Ishikawa (cell line): ENCODE measurements at regions not wholly inside any gene's neighbourhood (a gene's known extent, or its start where the extent isn't known, plus 50 kb on each side); places are given as distances from the start of the nearest gene placed in this dataset.

Experiments used
- CEBPB ChIP-seq: IDR thresholded peaks from 2 replicates; pipeline ENCODE4 v1.6.1; 2012
- CREB1 ChIP-seq: IDR thresholded peaks from 2 replicates; pipeline ENCODE4 v1.6.1; 2012; ENCODE audit warnings: low read depth
- EGR1 ChIP-seq: IDR thresholded peaks from 2 replicates; pipeline ENCODE4 v1.6.1; 2012
- EP300 ChIP-seq: IDR thresholded peaks from 2 replicates; pipeline ENCODE4 v1.6.1; 2012; ENCODE audit warnings: borderline replicate concordance
- FOXM1 ChIP-seq: IDR thresholded peaks from 2 replicates; pipeline ENCODE4 v1.6.1; 2012; ENCODE audit warnings: low read depth, borderline replicate concordance
- MAX ChIP-seq: IDR thresholded peaks from 2 replicates; pipeline ENCODE4 v1.6.1; 2012
- NFIC ChIP-seq: IDR thresholded peaks from 2 replicates; pipeline ENCODE4 v1.6.1; 2012
- RAD21 ChIP-seq: IDR thresholded peaks from 2 replicates; pipeline ENCODE4 v1.6.1; 2012; ENCODE audit warnings: low read depth
- REST ChIP-seq: IDR thresholded peaks from 2 replicates; pipeline ENCODE4 v1.6.1; 2012; ENCODE audit warnings: low read depth, mild to moderate bottlenecking
- TAF1 ChIP-seq: IDR thresholded peaks from 2 replicates; pipeline ENCODE4 v1.6.1; 2012; ENCODE audit warnings: low read depth, mild to moderate bottlenecking
- TCF12 ChIP-seq: IDR thresholded peaks from 2 replicates; pipeline ENCODE4 v1.6.1; 2012; ENCODE audit warnings: low read depth
- TEAD4 ChIP-seq: IDR thresholded peaks from 2 replicates; pipeline ENCODE4 v1.6.1; 2012
- USF1 ChIP-seq: IDR thresholded peaks from 2 replicates; pipeline ENCODE4 v1.6.1; 2012
- YY1 ChIP-seq: IDR thresholded peaks from 2 replicates; pipeline ENCODE4 v1.6.1; 2012; ENCODE audit warnings: low read depth
- ZBTB7A ChIP-seq: IDR thresholded peaks from 2 replicates; pipeline ENCODE4 v1.6.1; 2012; ENCODE audit warnings: low read depth

GRCh38 chr5:89190515-89191265 is 307.7 kb upstream of the MEF2C start:
- TF ChIP-seq YY1 = no peak
- no peak for TF ChIP-seq CEBPB
- no peak for TF ChIP-seq CREB1
- TF ChIP-seq EP300 = no peak
- no peak for TF ChIP-seq USF1

GRCh38 chr5:89187883-89188465 is 305.0 kb upstream of the MEF2C start:
- no peak for TF ChIP-seq NFIC
- TF ChIP-seq USF1 = no peak
- TF ChIP-seq RAD21 = no peak
- no peak for TF ChIP-seq REST
- TF ChIP-seq TEAD4 = no peak
- no peak for TF ChIP-seq CREB1
- TF ChIP-seq EP300 = no peak
- no peak for TF ChIP-seq TAF1
- TF ChIP-seq YY1 = no peak
- no peak for TF ChIP-seq CEBPB
- no peak for TF ChIP-seq MAX
- no peak for TF ChIP-seq TCF12
- no peak for TF ChIP-seq EGR1
- no peak for TF ChIP-seq FOXM1
- no peak for TF ChIP-seq ZBTB7A

GRCh38 chr5:89187268-89187667 is 304.3 kb upstream of the MEF2C start:
- TF ChIP-seq TEAD4 (no peak), ZBTB7A (no peak)

GRCh38 chr5:89181546-89181945 is 298.6 kb upstream of the MEF2C start:
- TF ChIP-seq YY1 (no peak), REST (no peak), USF1 (no peak), TEAD4 (no peak), RAD21 (no peak), CEBPB (no peak), EP300 (no peak), ZBTB7A (no peak), FOXM1 (no peak), MAX (no peak), TAF1 (no peak), CREB1 (no peak), NFIC (no peak), EGR1 (no peak), TCF12 (no peak)

- TF ChIP-seq ZBTB7A (no peak), CREB1 (no peak), YY1 (no peak)
Observed at GRCh38 chr5:89179731-89180130, 296.7 kb upstream of the MEF2C start.

GRCh38 chr5:89178541-89178940 is 295.6 kb upstream of the MEF2C start:
- TF ChIP-seq YY1 = no peak
- no peak for TF ChIP-seq USF1
- TF ChIP-seq TEAD4 = no peak
- no peak for TF ChIP-seq EP300
- no peak for TF ChIP-seq EGR1
- no peak for TF ChIP-seq RAD21
- no peak for TF ChIP-seq MAX
- TF ChIP-seq REST = no peak
- TF ChIP-seq ZBTB7A = no peak
- no peak for TF ChIP-seq TAF1
- no peak for TF ChIP-seq CREB1
